GM12875 (cell line): ENCODE measurements at regions not wholly inside any gene's neighbourhood (a gene's known extent, or its start where the extent isn't known, plus 50 kb on each side); places are given as distances from the start of the nearest gene placed in this dataset.

Experiments used
- H3K4me3 ChIP-seq: one replicate; pipeline ENCODE4 v1.5.1; 2011; ENCODE audit warnings: low read depth, low read length, control low read depth
- CTCF ChIP-seq: IDR thresholded peaks from 2 replicates; pipeline ENCODE4 v1.5.1; 2011; ENCODE audit warnings: low read depth, mild to moderate bottlenecking, control low read depth, inconsistent platforms, low read length, moderate library complexity, borderline replicate concordance; ENCODE audit not compliant: insufficient read depth

GRCh38 chr19:32238076-32238475, 107.3 kb upstream of the ZNF507 start:
- H3K4me3 ChIP-seq, result no peak overlapping the region
- TF ChIP-seq CTCF, result no peak

GRCh38 chr19:32240316-32240715, 105.1 kb upstream of the ZNF507 start:
- TF ChIP-seq CTCF, result no peak
- no peak overlapping the region for H3K4me3 ChIP-seq

- no peak overlapping the region for H3K4me3 ChIP-seq
- TF ChIP-seq CTCF, result no peak
Observed at GRCh38 chr19:32241306-32241705, 104.1 kb upstream of the ZNF507 start.

- H3K4me3 ChIP-seq, result no peak overlapping the region
- TF ChIP-seq CTCF, result no peak
Observed at GRCh38 chr19:32241932-32242710, 103.3 kb upstream of the ZNF507 start.

- no peak overlapping the region for H3K4me3 ChIP-seq
- no peak for TF ChIP-seq CTCF
Observed at GRCh38 chr19:32246006-32246405, 99.4 kb upstream of the ZNF507 start.

GRCh38 chr19:32251634-32252332, 93.6 kb upstream of the ZNF507 start:
- no peak overlapping the region for H3K4me3 ChIP-seq
- TF ChIP-seq CTCF, result no peak

- no peak overlapping the region for H3K4me3 ChIP-seq
- TF ChIP-seq CTCF, result no peak
Observed at GRCh38 chr19:32252333-32252669, 93.1 kb upstream of the ZNF507 start.
